ENCODE measurements at regions not wholly inside any gene's neighbourhood (a gene's known extent, or its start where the extent isn't known, plus 50 kb on each side); places are given as distances from the start of the nearest gene placed in this dataset.

DNA sequence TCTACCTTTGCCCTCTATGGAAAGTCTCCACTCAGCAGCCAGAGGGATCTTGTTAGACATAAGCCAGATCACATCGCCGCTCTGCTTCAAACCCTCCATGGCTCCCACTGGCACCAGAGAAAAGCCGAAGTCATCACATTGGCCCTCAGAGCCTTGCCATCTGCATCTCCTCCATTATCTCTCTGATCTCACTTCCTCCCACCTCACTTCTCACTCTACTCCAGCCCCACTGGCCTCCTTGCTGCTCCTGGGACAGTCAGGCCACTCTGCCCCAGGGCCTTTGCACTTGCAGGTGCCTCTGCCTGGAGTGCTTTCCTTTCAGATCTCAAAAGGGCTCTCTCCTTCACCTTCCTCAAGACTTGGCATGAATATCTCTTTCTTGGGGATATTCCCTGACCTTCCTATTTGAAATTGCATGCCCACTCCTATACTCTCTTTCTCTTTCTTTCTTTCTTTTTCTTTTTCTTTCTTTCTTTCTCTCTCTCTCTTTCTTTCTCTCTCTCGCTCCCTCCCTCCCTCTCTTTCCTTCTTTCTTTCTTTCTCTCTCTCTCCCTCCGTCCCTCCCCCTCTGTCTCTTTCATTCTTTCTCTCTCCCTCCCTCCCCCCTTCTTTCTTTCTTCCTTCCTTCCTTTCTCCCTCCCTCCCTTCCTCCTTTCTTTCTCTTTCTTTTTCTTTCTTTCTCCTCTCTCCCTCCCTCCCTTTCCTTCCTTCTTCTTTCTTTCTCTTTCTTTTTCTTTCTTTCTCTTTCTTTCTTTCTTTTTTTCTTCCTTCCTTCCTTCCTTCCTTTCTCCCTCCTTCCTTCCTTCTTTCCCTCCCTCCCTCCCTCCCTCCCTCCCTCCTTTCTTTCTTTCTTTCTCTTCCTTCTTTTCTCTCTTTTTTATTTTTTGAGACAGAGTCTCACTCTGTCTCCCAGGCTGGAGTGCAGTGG is 96.0 kb upstream of the CASZ1 start:
- no peak overlapping the region for H2AFZ ChIP-seq
- no peak for DNase-seq (ENCODE audit: low spot score)
- H4K20me1 ChIP-seq (ENCODE audit: insufficient read depth, poor library complexity, severe bottlenecking) = no peaks in the 10 kb centered on the region
- H3K4me3 ChIP-seq = no peak overlapping the region
- no peaks in the 10 kb centered on the region for H3K36me3 ChIP-seq (replicated peaks; ENCODE audit: insufficient read depth, low read depth)
- WGBS (ENCODE audit: low lambda C conversion rate, missing lambda C conversion rate) = 95% methylated on average over 3 of the region's 5 CpGs
- H3K4me2 ChIP-seq = no peak overlapping the region
- peaks cover 15% of the 10 kb centered on the region for H3K27me3 ChIP-seq
- H3K79me2 ChIP-seq = no peaks in the 10 kb centered on the region
- H3K9me3 ChIP-seq (ENCODE audit: low read depth) = no peaks in the 10 kb centered on the region
- H3K27ac ChIP-seq = no peak overlapping the region
- peaks cover 9% of the 10 kb centered on the region for H3K4me1 ChIP-seq (ENCODE audit: insufficient read depth)
- no peaks in the 10 kb centered on the region for H3K9me2 ChIP-seq (replicated peaks; ENCODE audit: insufficient read depth)
- TF ChIP-seq CTCF (IDR thresholded peaks at IDR 0.05; ENCODE audit: poor library complexity) (no peak), EZH2 (IDR thresholded peaks at IDR 0.05; ENCODE audit: borderline replicate concordance) (no peak), EZH2phosphoT487 (IDR thresholded peaks at IDR 0.05; ENCODE audit: low read depth, severe bottlenecking, unreplicated experiment) (no peak)

DNA sequence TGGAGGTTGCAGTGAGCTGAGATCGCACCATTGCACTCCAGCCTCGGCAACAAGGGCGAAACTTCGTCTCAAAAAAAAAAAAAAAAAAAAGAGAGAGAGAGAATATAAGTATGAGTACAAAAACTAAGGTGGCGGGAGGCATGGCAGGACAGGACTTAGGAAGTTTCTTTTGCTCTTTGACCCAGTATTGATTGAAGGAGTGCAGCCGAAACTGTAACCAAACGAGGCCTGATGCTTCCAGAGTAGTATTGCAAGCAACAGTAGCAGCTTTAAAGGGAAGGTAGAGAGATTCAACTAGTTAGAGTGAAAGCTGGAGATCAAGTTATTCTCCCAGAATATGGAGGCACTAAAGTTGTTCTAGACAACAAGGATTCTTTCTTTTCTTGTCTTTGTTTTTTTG is 99.2 kb upstream of the CASZ1 start:
- DNase-seq (ENCODE audit: low spot score) = no peak
- H3K4me2 ChIP-seq = no peak overlapping the region
- no peaks in the 10 kb centered on the region for H3K9me2 ChIP-seq (replicated peaks; ENCODE audit: insufficient read depth)
- WGBS (ENCODE audit: low lambda C conversion rate, missing lambda C conversion rate) = 90% methylated on average over 6 of the region's 7 CpGs
- H3K27me3 ChIP-seq = no peaks in the 10 kb centered on the region
- H3K79me2 ChIP-seq = no peaks in the 10 kb centered on the region
- H3K9me3 ChIP-seq (ENCODE audit: low read depth) = no peaks in the 10 kb centered on the region
- H3K4me1 ChIP-seq (ENCODE audit: insufficient read depth) = peaks cover 6% of the 10 kb centered on the region
- H2AFZ ChIP-seq = no peak overlapping the region
- no peak overlapping the region for H3K27ac ChIP-seq
- no peaks in the 10 kb centered on the region for H4K20me1 ChIP-seq (ENCODE audit: insufficient read depth, poor library complexity, severe bottlenecking)
- no peak overlapping the region for H3K4me3 ChIP-seq
- no peaks in the 10 kb centered on the region for H3K36me3 ChIP-seq (replicated peaks; ENCODE audit: insufficient read depth, low read depth)
- TF ChIP-seq CTCF (IDR thresholded peaks at IDR 0.05; ENCODE audit: poor library complexity) = no peak
- TF ChIP-seq EZH2 (IDR thresholded peaks at IDR 0.05; ENCODE audit: borderline replicate concordance) = no peak
- no peak for TF ChIP-seq EZH2phosphoT487 (IDR thresholded peaks at IDR 0.05; ENCODE audit: low read depth, severe bottlenecking, unreplicated experiment)

GRCh38 chr1:10896673-10897072 is 100.2 kb upstream of the CASZ1 start:
- peaks cover 14% of the 10 kb centered on the region for H3K4me1 ChIP-seq (ENCODE audit: insufficient read depth)
- no peak overlapping the region for H3K27ac ChIP-seq
- H3K36me3 ChIP-seq (replicated peaks; ENCODE audit: insufficient read depth, low read depth) = no peaks in the 10 kb centered on the region
- TF ChIP-seq EZH2 (IDR thresholded peaks at IDR 0.05; ENCODE audit: borderline replicate concordance) (no peak), CTCF (IDR thresholded peaks at IDR 0.05; ENCODE audit: poor library complexity) (no peak), EZH2phosphoT487 (IDR thresholded peaks at IDR 0.05; ENCODE audit: low read depth, severe bottlenecking, unreplicated experiment) (no peak)
- no peak overlapping the region for H3K4me3 ChIP-seq
- H3K9me2 ChIP-seq (replicated peaks; ENCODE audit: insufficient read depth) = no peaks in the 10 kb centered on the region
- 90% methylated on average over 5 of the region's 5 CpGs for WGBS (ENCODE audit: low lambda C conversion rate, missing lambda C conversion rate)
- no peaks in the 10 kb centered on the region for H3K27me3 ChIP-seq
- DNase-seq (ENCODE audit: low spot score) = no peak
- no peaks in the 10 kb centered on the region for H3K9me3 ChIP-seq (ENCODE audit: low read depth)
- no peaks in the 10 kb centered on the region for H3K79me2 ChIP-seq
- no peak overlapping the region for H3K4me2 ChIP-seq
- H2AFZ ChIP-seq = no peak overlapping the region
- H4K20me1 ChIP-seq (ENCODE audit: insufficient read depth, poor library complexity, severe bottlenecking) = no peaks in the 10 kb centered on the region
